ENCODE measurements at regions not wholly inside any gene's neighbourhood (a gene's known extent, or its start where the extent isn't known, plus 50 kb on each side); places are given as distances from the start of the nearest gene placed in this dataset.

GRCh38 chr15:95458721-95459120 lies 871.8 kb upstream of the NR2F2 start:
- TF ChIP-seq POLR2A (IDR thresholded peaks at IDR 0.05) (no peak), CTCF (IDR thresholded peaks at IDR 0.05) (no peak), EP300 (IDR thresholded peaks at IDR 0.05) (no peak), POLR2AphosphoS5 (IDR thresholded peaks at IDR 0.05) (no peak)
